A549 (cell line): ENCODE measurements at regions not wholly inside any gene's neighbourhood (a gene's known extent, or its start where the extent isn't known, plus 50 kb on each side); places are given as distances from the start of the nearest gene placed in this dataset.

Experiments
- ATAC-seq, 2 experiments: fragments of 200-7000 bp in 1 of 2; fragments of >200 bp in 1 of 2; cut with Nextera tagmentation in 1 of 2; cut with Tn5 transposase in 1 of 2; 3 replicates each; pipeline versions ENCODE4 v1.8.0 to v1.9.1; 2018 to 2020; ENCODE audit warnings: mild to moderate bottlenecking in 1 of 2, moderate library complexity in 1 of 2
- CTCF ChIA-PET: fragments of 300-600 bp; sonication (Branson Sonifier 250); formaldehyde crosslinking; extraction: SDS; loops from one replicate; lab custom pipeline; 2021; ENCODE audit warnings: antibody characterized with exemption, inconsistent platforms; lab: Yijun Ruan, JAX
- POLR2A ChIA-PET: fragments of 350-600 bp; formaldehyde crosslinking; extraction: SDS; loops from one replicate; lab custom pipeline; 2021; ENCODE audit warnings: antibody characterized with exemption, inconsistent platforms; lab: Yijun Ruan, JAX
- DNase-seq, 2 experiments: peaks; one replicate each; pipeline versions ENCODE4 v3.0.0 to v3.0.0-alpha.2; 2011 to 2016; ENCODE audit warnings: low read depth in 1 of 2, low spot score in 1 of 2
- FAIRE-seq: peaks from 2 replicates; lab custom pipeline; 2011; peaks lifted over from hg19 to GRCh38; lab: Jason Lieb, UNC
- H3K27ac ChIP-seq, 2 experiments: fragments of >200 bp; sonication (Bioruptor Twin); formaldehyde crosslinking; 3 replicates each; pipeline ENCODE4 v1.5.1; 2016 to 2017
- H3K4me1 ChIP-seq: fragments of >200 bp; sonication (Bioruptor Twin); formaldehyde crosslinking; 3 replicates; pipeline ENCODE4 v1.6.1; 2016
- H3K4me2 ChIP-seq: fragments of >200 bp; sonication (Bioruptor Twin); formaldehyde crosslinking; 3 replicates; pipeline ENCODE4 v1.6.1; 2016
- H3K4me3 ChIP-seq: fragments of >200 bp; sonication (Bioruptor Twin); formaldehyde crosslinking; 3 replicates; pipeline ENCODE4 v1.5.1; 2016
- H3K9me3 ChIP-seq: fragments of >200 bp; sonication (Bioruptor Twin); formaldehyde crosslinking; 3 replicates; pipeline ENCODE4 v1.6.1; 2016
- BCL3 ChIP-seq: fragments of >200 bp; sonication (Bioruptor Twin); formaldehyde crosslinking; IDR thresholded peaks from 3 replicates; pipeline ENCODE4 v1.6.1; 2016
- BHLHE40 ChIP-seq: IDR thresholded peaks from 2 replicates; pipeline ENCODE4 v1.6.1; 2012; ENCODE audit warnings: low read depth, low read length, inconsistent platforms
- ELK1 ChIP-seq: fragments of 150-350 bp; IDR thresholded peaks from 2 replicates; pipeline ENCODE4 v1.6.1; 2014; ENCODE audit warnings: low read depth, mild to moderate bottlenecking, low read length
- EP300 ChIP-seq, 2 experiments: fragments of >200 bp; sonication (Bioruptor Twin); formaldehyde crosslinking; IDR thresholded peaks; 2 replicates in 1 of 2; 3 replicates in 1 of 2; pipeline ENCODE4 v1.6.1; 2016 to 2017
- FOSL2 ChIP-seq, 2 experiments: fragments of 450-650 bp in 1 of 2; fragments of >200 bp in 1 of 2; sonication (Bioruptor Twin) in 1 of 2; formaldehyde crosslinking; IDR thresholded peaks; 2 replicates each; pipeline versions ENCODE4 v1.5.0 to v1.6.1; 2016 to 2020; ENCODE audit warnings: mild to moderate bottlenecking in 1 of 2, moderate library complexity in 1 of 2
- HES2 ChIP-seq: fragments of >200 bp; sonication (Bioruptor Twin); formaldehyde crosslinking; IDR thresholded peaks from 2 replicates; pipeline ENCODE4 v1.6.1; 2016
- HOXB13 ChIP-seq: fragments of 250-450 bp; sonication (Bioruptor Pico); IDR thresholded peaks from 2 replicates; pipeline ENCODE4 v1.5.0; 2020; ENCODE audit warnings: low read depth, mild to moderate bottlenecking, moderate library complexity
- JUNB ChIP-seq: fragments of >200 bp; sonication (Bioruptor Twin); formaldehyde crosslinking; IDR thresholded peaks from 2 replicates; pipeline ENCODE4 v1.6.1; 2016
- MAFK ChIP-seq: fragments of 450-650 bp; IDR thresholded peaks from 2 replicates; pipeline ENCODE4 v1.6.1; 2014; ENCODE audit not compliant: partially characterized antibody
- MAX ChIP-seq: IDR thresholded peaks from 2 replicates; pipeline ENCODE4 v1.6.1; 2012
- NPAS2 ChIP-seq: fragments of 250-450 bp; sonication (Bioruptor Pico); IDR thresholded peaks from 2 replicates; pipeline ENCODE4 v1.8.0; 2022; ENCODE audit warnings: mild to moderate bottlenecking, moderate library complexity, borderline replicate concordance
- PHF8 ChIP-seq: fragments of 200-600 bp; sonication (generic); IDR thresholded peaks from 2 replicates; pipeline ENCODE4 v1.6.1; 2016; ENCODE audit warnings: low read depth, mild to moderate bottlenecking, antibody characterized with exemption, moderate library complexity, borderline replicate concordance
- POLR2A ChIP-seq: IDR thresholded peaks from 2 replicates; pipeline ENCODE4 v1.6.1; 2012; ENCODE audit warnings: mild to moderate bottlenecking, low read length
- RNF2 ChIP-seq: fragments of 200-600 bp; sonication (generic); IDR thresholded peaks from 2 replicates; pipeline ENCODE4 v1.6.1; 2016; ENCODE audit warnings: low read depth, mild to moderate bottlenecking, antibody characterized with exemption, moderate library complexity, borderline replicate concordance
- SMC3 ChIP-seq: fragments of >200 bp; sonication (Bioruptor Twin); formaldehyde crosslinking; IDR thresholded peaks from 3 replicates; pipeline ENCODE4 v1.6.1; 2018; ENCODE audit warnings: inconsistent platforms
- TP53 ChIP-seq: fragments of 250-450 bp; sonication (Bioruptor Pico); IDR thresholded peaks from 2 replicates; pipeline ENCODE4 v1.5.0; 2021; ENCODE audit warnings: mild to moderate bottlenecking, moderate library complexity
- ZC3H11A ChIP-seq: fragments of 450-650 bp; IDR thresholded peaks from 2 replicates; pipeline ENCODE4 v1.6.1; 2014; ENCODE audit warnings: antibody characterized with exemption, mild to moderate bottlenecking
- ZFP36 ChIP-seq: fragments of 450-650 bp; IDR thresholded peaks from 2 replicates; pipeline ENCODE4 v1.6.1; 2014; ENCODE audit warnings: borderline replicate concordance; ENCODE audit not compliant: partially characterized antibody
- ZNF302 ChIP-seq: fragments of 250-450 bp; sonication (Bioruptor Pico); IDR thresholded peaks from 2 replicates; pipeline ENCODE4 v1.9.0; 2021; ENCODE audit warnings: inconsistent platforms, mild to moderate bottlenecking, moderate library complexity
- WGBS: methylation state at CpG from one replicate; pipeline ENCODE4 v1.1.6; 2017; ENCODE audit errors: missing lambda C conversion rate; 5-methylcytosine and 5-hydroxymethylcytosine counted together

- TF ChIP-seq MAX (no peak), FOSL2 (IDR thresholded peaks at IDR 0.05) (no peak), FOSL2 (CRISPR knock-in tag; IDR thresholded peaks at IDR 0.05) (no peak)
Observed at GRCh38 chr5:133817456-133817855, 151.0 kb downstream of the C5orf15 start (continued).

DNA sequence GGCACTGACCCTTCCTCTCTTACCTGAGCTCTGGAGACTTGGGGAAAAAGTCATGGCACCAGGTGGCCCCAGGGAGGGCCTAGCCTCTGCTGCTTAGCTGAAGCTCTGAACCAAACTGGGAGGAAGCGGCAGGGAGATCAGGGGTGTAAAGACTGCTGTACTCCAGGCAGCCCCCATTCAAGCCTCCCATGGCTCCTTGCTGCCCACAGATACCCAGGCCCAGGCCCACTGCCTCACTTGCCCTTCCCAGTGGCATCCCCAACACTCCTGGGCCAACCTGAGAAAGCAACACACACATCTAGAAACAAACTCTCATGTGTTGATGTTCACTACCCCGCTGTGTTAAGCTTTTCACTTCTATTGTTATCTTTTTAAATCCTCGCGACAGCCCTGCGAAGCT, 151.6 kb downstream of the C5orf15 start:
- WGBS, result 92% methylated on average over 5 of the region's 5 CpGs
- DNase-seq (no peak), FAIRE-seq (no peak), ATAC-seq (no peak)
- TF ChIP-seq SMC3 (no peak), HOXB13 (no peak), BHLHE40 (no peak)
- peaks cover 20% of the 10 kb centered on the region for H3K4me1 ChIP-seq
- H3K4me2 ChIP-seq, result no peak overlapping the region
- no peaks in the 10 kb centered on the region for H3K9me3 ChIP-seq
- CTCF ChIA-PET, result interaction anchor here (1.5 kb wide), 1 partner anchor 14 kb away, joined by 3 read pairs; no protein-coding TSS in a partner anchor
- POLR2A ChIA-PET, result no interaction called here
- no peak overlapping the region for H3K4me3 ChIP-seq
- no peak overlapping the region for H3K27ac ChIP-seq

- TF ChIP-seq ZNF302 (CRISPR knock-in tag) (no peak), HES2 (no peak), RNF2 (no peak), MAFK (no peak), TP53 (CRISPR knock-in tag) (no peak), ZC3H11A (no peak), ELK1 (no peak), JUNB (no peak), PHF8 (no peak)
- DNase-seq, result no peak
- ATAC-seq, result no peak
- no peak overlapping the region for H3K27ac ChIP-seq
- 47% methylated on average over 8 of the region's 8 CpGs for WGBS
- no peak overlapping the region for H3K4me2 ChIP-seq
- no peaks in the 10 kb centered on the region for H3K9me3 ChIP-seq
- no peak for FAIRE-seq
- ChIA-PET POLR2A (no interaction called here), CTCF (interaction anchor here (1.1 kb wide), 1 partner anchor 136 kb away, joined by 3 read pairs; no protein-coding TSS in a partner anchor)
- H3K4me1 ChIP-seq, result peaks cover 12% of the 10 kb centered on the region
- no peak overlapping the region for H3K4me3 ChIP-seq
Observed at GRCh38 chr5:133814152-133814551, 154.3 kb downstream of the C5orf15 start.

- DNase-seq (no peak), ATAC-seq (no peak), FAIRE-seq (no peak)
- TF ChIP-seq POLR2A, result no peak
- TF ChIP-seq ZFP36, result peak; percentile 63
- CTCF ChIA-PET, result interaction anchor here (0.9 to 1.3 kb wide), 2 partner anchors 9 to 58 kb away, joined by 4 to 5 read pairs; no protein-coding TSS in a partner anchor
- POLR2A ChIA-PET, result no interaction called here
- WGBS, result 47% methylated on average over 3 of the region's 3 CpGs
- H3K4me1 ChIP-seq, result no peaks in the 10 kb centered on the region
- H3K4me2 ChIP-seq, result no peak overlapping the region
- no peak overlapping the region for H3K4me3 ChIP-seq
- no peak overlapping the region for H3K27ac ChIP-seq
- no peaks in the 10 kb centered on the region for H3K9me3 ChIP-seq
Observed at GRCh38 chr5:133811168-133811567, 157.3 kb downstream of the C5orf15 start.

DNA sequence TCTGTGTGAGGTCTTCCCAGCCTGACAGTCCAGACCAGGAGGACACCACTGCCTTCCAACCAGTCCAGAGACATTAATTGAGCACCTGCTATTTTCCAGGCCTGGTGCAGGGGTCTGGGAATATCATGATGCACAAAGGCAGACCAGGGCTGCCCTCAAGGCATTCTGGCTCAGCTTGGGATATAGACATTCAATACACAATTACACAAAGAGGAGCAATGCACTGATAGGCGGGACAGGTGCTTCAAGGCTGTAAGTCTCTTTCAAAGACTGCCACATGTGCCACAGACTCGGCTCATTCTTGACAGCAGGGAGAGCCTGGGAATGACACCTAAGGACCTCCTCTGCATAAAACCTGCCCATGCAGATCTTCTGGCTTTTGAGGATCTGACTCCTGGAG, 158.6 kb downstream of the C5orf15 start:
- POLR2A ChIA-PET, result no interaction called here
- no peak for TF ChIP-seq EP300 (IDR thresholded peaks at IDR 0.05)
- no peak for TF ChIP-seq NPAS2 (CRISPR knock-in tag)
- TF ChIP-seq BCL3, result no peak
- TF ChIP-seq SMC3, result no peak
- TF ChIP-seq, all 56 proteins: peak for 0
- H3K4me3 ChIP-seq, result no peak overlapping the region
- ATAC-seq (no peak), DNase-seq (no peak), FAIRE-seq (no peak)
- no peak overlapping the region for H3K4me2 ChIP-seq
- CTCF ChIA-PET, result interaction anchor here (0.7 to 1.0 kb wide), 2 partner anchors 253 to 386 kb away, joined by 3 to 4 read pairs; no protein-coding TSS in a partner anchor
- no peaks in the 10 kb centered on the region for H3K9me3 ChIP-seq
- no peaks in the 10 kb centered on the region for H3K4me1 ChIP-seq
- H3K27ac ChIP-seq, result no peak overlapping the region
- WGBS, result 56% methylated on average over 2 of the region's 2 CpGs
